ENCODE measurements at regions not wholly inside any gene's neighbourhood (a gene's known extent, or its start where the extent isn't known, plus 50 kb on each side); places are given as distances from the start of the nearest gene placed in this dataset.

DNA sequence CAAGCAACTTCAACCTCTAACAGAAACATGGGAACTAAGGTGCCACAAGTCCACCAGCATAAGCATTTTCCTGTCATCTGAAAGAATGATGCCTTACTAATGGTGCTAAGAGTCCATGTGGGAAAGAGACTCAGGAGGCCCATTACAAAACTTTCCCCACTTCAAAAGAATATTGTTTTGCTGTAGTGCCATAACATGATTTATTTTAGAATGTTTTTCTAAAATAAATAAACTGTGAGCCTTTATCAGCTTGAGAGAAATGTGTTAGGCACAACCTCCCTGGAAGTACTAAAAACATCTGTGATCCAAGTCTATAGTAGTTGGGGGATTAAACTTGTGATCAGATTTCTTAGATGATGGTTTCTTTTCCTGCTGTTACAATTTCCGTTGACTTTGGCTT, 330.1 kb upstream of the MAP3K7 start:
- no peaks in the 10 kb centered on the region for H3K27me3 ChIP-seq (ENCODE audit: low read depth, low read length)
- H3K36me3 ChIP-seq (ENCODE audit: control insufficient read depth in 1 of 2, insufficient read depth in 2 of 2, low read length in 2 of 2) = no peaks in the 10 kb centered on the region
- no peak overlapping the region for H3K4me3 ChIP-seq (ENCODE audit: low read depth in 1 of 2, low read length in 2 of 2)
- no peak overlapping the region for H3K27ac ChIP-seq (ENCODE audit: low read length)
- no peaks in the 10 kb centered on the region for H3K4me1 ChIP-seq (ENCODE audit: control insufficient read depth in 1 of 2, insufficient read depth in 2 of 2, low read length in 2 of 2)
- no peaks in the 10 kb centered on the region for H3K9me3 ChIP-seq (ENCODE audit: control insufficient read depth in 1 of 2, low read length in 2 of 2)

DNA sequence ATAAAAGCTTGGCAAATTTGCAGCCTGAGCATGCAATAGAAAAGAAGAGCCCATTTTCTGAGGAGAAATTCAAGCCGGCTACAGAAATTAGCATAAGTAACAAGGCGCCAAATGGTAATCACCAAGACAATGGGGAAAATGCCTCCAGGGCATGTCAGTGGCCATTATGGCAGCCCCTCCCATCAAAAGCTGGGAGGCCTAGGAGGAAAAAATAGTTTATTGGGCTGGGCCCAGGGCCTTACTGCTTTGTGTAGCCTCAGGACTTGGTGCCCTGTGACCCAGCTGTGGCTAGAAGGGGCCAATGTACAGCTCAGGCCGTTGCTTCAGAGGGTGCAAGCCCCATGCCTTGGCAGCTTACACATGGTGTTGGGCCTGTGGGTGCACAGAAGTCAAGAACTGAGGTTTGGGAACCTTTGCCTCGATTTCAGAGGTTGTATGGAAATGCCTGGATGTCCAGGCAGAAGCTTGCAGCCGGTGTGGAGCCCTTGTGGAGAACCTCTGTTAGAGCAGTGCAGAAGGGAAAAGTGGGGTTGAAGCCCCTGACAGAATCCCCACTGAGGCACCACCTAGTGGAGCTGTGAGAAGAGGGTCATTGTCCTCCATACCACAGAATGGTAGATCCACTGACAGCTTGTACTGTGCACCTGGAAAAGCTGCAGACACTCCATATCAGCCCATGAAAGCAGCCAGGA, 328.5 kb upstream of the MAP3K7 start:
- H3K27ac ChIP-seq (ENCODE audit: low read length) = no peak overlapping the region
- no peaks in the 10 kb centered on the region for H3K27me3 ChIP-seq (ENCODE audit: low read depth, low read length)
- no peak overlapping the region for H3K4me3 ChIP-seq (ENCODE audit: low read depth in 1 of 2, low read length in 2 of 2)
- no peaks in the 10 kb centered on the region for H3K4me1 ChIP-seq (ENCODE audit: control insufficient read depth in 1 of 2, insufficient read depth in 2 of 2, low read length in 2 of 2)
- H3K9me3 ChIP-seq (ENCODE audit: control insufficient read depth in 1 of 2, low read length in 2 of 2) = no peaks in the 10 kb centered on the region
- H3K36me3 ChIP-seq (ENCODE audit: control insufficient read depth in 1 of 2, insufficient read depth in 2 of 2, low read length in 2 of 2) = no peaks in the 10 kb centered on the region

DNA sequence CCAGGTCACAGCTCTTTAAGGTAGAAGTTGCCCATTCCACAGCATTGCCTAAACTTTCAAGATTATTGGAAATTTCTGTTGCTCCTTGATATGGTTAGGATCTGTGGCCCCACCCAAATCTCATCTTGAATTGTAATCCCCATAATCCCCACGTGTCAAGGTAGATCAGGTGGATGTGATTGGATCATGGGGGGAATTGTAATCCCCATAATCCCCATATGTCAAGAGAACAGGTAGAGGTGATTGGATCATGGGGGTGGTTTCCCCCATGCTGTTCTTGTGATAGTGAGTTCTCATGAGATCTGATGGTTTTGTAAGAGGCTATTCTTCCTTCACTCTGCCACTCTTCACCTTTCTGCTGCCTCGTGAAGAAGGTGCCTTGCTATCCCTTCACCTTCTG, 327.4 kb upstream of the MAP3K7 start:
- Histone ChIP-seq H3K4me1 (ENCODE audit: control insufficient read depth in 1 of 2, insufficient read depth in 2 of 2, low read length in 2 of 2) (no peaks in the 10 kb centered on the region), H3K9me3 (ENCODE audit: control insufficient read depth in 1 of 2, low read length in 2 of 2) (no peaks in the 10 kb centered on the region), H3K27me3 (ENCODE audit: low read depth, low read length) (no peaks in the 10 kb centered on the region), H3K4me3 (ENCODE audit: low read depth in 1 of 2, low read length in 2 of 2) (no peak overlapping the region), H3K27ac (ENCODE audit: low read length) (no peak overlapping the region), H3K36me3 (ENCODE audit: control insufficient read depth in 1 of 2, insufficient read depth in 2 of 2, low read length in 2 of 2) (no peaks in the 10 kb centered on the region)

DNA sequence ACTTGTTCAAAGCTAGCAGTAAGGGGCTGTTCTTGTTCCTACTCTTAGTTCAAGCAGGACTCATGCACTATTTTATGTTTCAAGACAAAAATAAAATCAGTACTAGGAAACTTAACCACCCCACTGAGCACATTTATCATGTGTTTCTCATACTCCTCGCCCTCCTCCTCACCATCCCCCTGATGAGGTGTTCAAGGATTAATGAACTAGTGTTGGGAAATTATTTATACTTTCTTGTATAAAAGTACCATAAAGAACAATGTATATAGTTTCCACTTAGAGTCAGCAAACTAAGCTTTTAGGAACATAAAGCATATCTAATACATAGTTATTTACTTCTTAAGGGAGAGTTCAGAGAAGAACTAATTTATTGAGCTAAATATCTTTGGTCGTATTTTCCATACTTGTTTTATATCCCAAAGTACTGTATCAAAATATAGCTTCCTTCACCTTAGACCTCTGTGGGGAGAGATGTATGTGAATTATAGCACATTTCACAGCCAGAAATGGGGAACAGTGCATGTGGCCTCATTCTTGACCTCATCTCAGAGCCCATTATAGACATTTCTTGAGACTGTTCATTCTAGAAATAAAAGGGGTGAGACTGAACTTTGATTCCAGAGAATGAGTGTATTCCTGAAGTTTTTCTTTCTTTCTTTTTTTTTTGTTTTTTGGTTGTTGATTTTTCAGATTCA, 326.5 kb upstream of the MAP3K7 start:
- H3K4me1 ChIP-seq (ENCODE audit: control insufficient read depth in 1 of 2, insufficient read depth in 2 of 2, low read length in 2 of 2) = no peaks in the 10 kb centered on the region
- H3K36me3 ChIP-seq (ENCODE audit: control insufficient read depth in 1 of 2, insufficient read depth in 2 of 2, low read length in 2 of 2) = no peaks in the 10 kb centered on the region
- no peak overlapping the region for H3K27ac ChIP-seq (ENCODE audit: low read length)
- H3K9me3 ChIP-seq (ENCODE audit: control insufficient read depth in 1 of 2, low read length in 2 of 2) = no peaks in the 10 kb centered on the region
- no peaks in the 10 kb centered on the region for H3K27me3 ChIP-seq (ENCODE audit: low read depth, low read length)
- no peak overlapping the region for H3K4me3 ChIP-seq (ENCODE audit: low read depth in 1 of 2, low read length in 2 of 2)

DNA sequence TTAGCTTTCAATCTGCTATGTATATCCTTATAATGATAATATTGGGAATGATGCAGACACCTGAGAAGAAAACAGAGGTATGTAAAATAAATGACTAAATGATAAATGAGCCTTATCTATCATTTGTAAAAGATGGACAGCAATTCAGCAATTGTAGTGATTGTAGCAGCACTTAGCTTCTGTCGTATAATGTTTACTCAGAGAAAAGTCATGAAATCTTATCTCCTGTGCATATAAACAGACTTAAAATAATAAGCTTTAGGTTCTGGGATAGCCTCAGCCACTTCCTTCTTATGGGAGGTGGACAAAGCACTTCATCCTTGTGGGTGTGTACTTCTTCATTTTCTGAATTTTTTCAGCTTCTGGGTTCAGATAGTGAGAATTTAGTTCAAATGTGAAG, 324.8 kb upstream of the MAP3K7 start:
- Histone ChIP-seq H3K4me3 (ENCODE audit: low read depth in 1 of 2, low read length in 2 of 2) (no peak overlapping the region), H3K27ac (ENCODE audit: low read length) (no peak overlapping the region), H3K36me3 (ENCODE audit: control insufficient read depth in 1 of 2, insufficient read depth in 2 of 2, low read length in 2 of 2) (no peaks in the 10 kb centered on the region), H3K9me3 (ENCODE audit: control insufficient read depth in 1 of 2, low read length in 2 of 2) (no peaks in the 10 kb centered on the region), H3K4me1 (ENCODE audit: control insufficient read depth in 1 of 2, insufficient read depth in 2 of 2, low read length in 2 of 2) (no peaks in the 10 kb centered on the region), H3K27me3 (ENCODE audit: low read depth, low read length) (no peaks in the 10 kb centered on the region)

DNA sequence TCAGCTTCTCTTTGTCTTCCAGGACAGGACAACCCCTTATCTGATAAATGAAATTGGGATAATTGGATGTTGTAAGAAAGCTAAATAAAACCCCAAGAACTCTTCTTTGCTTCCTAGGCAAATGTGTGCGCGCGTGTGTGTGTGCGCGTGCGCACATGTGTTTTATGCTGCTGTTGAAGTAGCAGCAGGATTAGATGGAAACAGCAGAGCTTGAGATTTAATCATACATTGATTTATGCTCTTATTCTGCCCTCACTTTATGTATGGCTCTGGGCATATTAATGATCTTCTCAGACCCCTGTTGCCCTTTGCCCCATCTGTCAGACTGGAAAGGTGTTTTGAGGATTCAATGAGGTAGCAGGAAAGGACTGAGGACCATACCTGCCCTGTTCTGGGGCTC, 324.0 kb upstream of the MAP3K7 start:
- Histone ChIP-seq H3K36me3 (ENCODE audit: control insufficient read depth in 1 of 2, insufficient read depth in 2 of 2, low read length in 2 of 2) (no peaks in the 10 kb centered on the region), H3K4me3 (ENCODE audit: low read depth in 1 of 2, low read length in 2 of 2) (no peak overlapping the region), H3K27me3 (ENCODE audit: low read depth, low read length) (no peaks in the 10 kb centered on the region), H3K9me3 (ENCODE audit: control insufficient read depth in 1 of 2, low read length in 2 of 2) (no peaks in the 10 kb centered on the region), H3K27ac (ENCODE audit: low read length) (no peak overlapping the region), H3K4me1 (ENCODE audit: control insufficient read depth in 1 of 2, insufficient read depth in 2 of 2, low read length in 2 of 2) (no peaks in the 10 kb centered on the region)

DNA sequence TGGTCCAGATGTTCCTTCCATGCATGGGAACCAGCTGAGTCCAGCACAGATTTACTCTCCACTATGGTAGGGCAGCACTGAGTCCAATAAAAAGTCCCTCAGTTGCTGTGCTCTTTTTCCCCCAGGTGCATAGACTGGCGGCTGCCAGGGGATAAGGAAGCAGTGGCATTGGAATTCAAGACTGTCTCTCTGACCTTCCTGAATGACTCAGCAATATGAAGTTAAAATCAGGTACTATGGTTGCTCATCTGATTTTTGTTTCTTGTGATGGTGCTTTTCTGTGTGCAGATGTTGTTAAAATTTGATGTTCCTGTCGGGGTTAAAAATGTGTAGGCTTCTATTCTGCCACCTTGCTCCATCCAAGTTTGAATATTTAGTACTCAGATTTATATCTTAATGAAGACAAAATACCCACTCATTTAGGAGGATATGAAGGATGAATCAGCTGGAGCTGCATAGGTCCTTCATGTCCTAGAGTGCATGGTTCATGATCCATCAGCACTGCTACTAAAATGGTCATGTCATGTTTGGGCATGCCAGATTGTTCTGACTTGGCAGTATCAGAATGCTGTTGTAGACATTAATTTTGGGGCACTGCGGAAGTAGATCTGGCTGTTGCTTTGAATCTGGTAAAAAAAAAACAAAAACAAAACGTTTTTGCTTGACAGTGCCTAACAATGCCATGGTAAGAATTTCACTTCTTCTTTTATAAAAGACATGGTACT, 321.2 kb upstream of the MAP3K7 start:
- no peak overlapping the region for H3K4me3 ChIP-seq (ENCODE audit: low read depth in 1 of 2, low read length in 2 of 2)
- H3K4me1 ChIP-seq (ENCODE audit: control insufficient read depth in 1 of 2, insufficient read depth in 2 of 2, low read length in 2 of 2) = no peaks in the 10 kb centered on the region
- H3K27ac ChIP-seq (ENCODE audit: low read length) = no peak overlapping the region
- H3K9me3 ChIP-seq (ENCODE audit: control insufficient read depth in 1 of 2, low read length in 2 of 2) = no peaks in the 10 kb centered on the region
- no peaks in the 10 kb centered on the region for H3K27me3 ChIP-seq (ENCODE audit: low read depth, low read length)
- H3K36me3 ChIP-seq (ENCODE audit: control insufficient read depth in 1 of 2, insufficient read depth in 2 of 2, low read length in 2 of 2) = no peaks in the 10 kb centered on the region

DNA sequence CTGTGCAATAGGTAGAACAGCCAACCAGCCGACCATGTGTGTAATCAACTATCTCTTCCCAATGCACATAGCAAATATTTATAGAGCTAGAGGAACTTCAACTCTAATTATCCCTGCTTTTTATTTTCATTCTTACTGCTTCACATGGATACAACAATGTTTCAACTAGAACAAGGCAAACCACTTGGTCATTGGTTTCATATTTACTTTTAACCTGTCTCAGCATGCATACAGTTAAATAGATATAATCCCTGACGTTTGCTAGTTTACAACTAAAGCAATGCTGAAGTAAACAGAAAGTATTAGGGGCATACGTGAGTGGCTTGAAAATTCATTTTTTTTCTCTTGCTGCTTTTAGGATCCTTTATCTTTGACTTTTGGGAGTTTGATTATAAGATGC, 318.5 kb upstream of the MAP3K7 start:
- Histone ChIP-seq H3K4me3 (ENCODE audit: low read depth in 1 of 2, low read length in 2 of 2) (no peak overlapping the region), H3K27ac (ENCODE audit: low read length) (no peak overlapping the region), H3K27me3 (ENCODE audit: low read depth, low read length) (no peaks in the 10 kb centered on the region), H3K36me3 (ENCODE audit: control insufficient read depth in 1 of 2, insufficient read depth in 2 of 2, low read length in 2 of 2) (no peaks in the 10 kb centered on the region), H3K4me1 (ENCODE audit: control insufficient read depth in 1 of 2, insufficient read depth in 2 of 2, low read length in 2 of 2) (no peaks in the 10 kb centered on the region), H3K9me3 (ENCODE audit: control insufficient read depth in 1 of 2, low read length in 2 of 2) (no peaks in the 10 kb centered on the region)

DNA sequence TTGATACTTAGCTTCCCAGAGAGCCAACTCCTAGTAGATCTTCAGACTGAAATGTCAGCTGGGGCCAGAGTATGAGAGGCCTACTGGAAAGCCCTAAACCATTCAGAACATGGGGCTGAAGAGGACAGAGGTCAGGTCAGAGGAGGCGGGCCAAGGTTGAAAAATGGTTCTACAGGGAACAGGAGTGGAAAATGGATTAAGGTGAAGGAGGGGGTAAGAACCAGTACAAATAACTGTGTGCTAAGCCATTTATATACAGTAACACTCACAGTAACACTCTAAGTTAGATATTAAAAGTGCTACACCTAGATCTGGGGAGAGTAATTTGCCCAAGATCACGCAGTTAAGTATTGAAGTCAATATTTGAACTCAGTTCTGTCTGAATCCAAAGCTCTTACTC, 313.2 kb upstream of the MAP3K7 start:
- no peaks in the 10 kb centered on the region for H3K27me3 ChIP-seq (ENCODE audit: low read depth, low read length)
- no peaks in the 10 kb centered on the region for H3K4me1 ChIP-seq (ENCODE audit: control insufficient read depth in 1 of 2, insufficient read depth in 2 of 2, low read length in 2 of 2)
- no peaks in the 10 kb centered on the region for H3K9me3 ChIP-seq (ENCODE audit: control insufficient read depth in 1 of 2, low read length in 2 of 2)
- H3K4me3 ChIP-seq (ENCODE audit: low read depth in 1 of 2, low read length in 2 of 2) = no peak overlapping the region
- no peaks in the 10 kb centered on the region for H3K36me3 ChIP-seq (ENCODE audit: control insufficient read depth in 1 of 2, insufficient read depth in 2 of 2, low read length in 2 of 2)
- no peak overlapping the region for H3K27ac ChIP-seq (ENCODE audit: low read length)

DNA sequence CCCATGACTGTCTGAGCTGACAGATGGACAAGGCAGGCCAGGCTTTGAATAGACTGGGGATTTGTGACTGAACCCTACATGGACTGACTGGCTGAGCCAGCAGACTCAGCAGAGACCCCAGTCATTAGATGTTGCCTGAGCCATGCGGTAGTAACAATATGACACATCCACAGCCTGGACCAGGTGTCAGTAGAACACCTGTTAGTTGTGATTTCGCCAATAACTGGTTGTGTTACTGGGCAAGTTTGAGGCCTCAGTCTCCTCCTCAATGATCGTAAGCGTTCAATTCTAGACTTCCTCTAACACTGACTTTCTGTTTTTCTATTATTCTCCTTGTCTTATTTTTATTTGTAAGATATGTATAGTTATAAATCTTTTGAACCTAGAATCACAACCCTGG, 311.9 kb upstream of the MAP3K7 start:
- Histone ChIP-seq H3K4me3 (ENCODE audit: low read depth in 1 of 2, low read length in 2 of 2) (no peak overlapping the region), H3K27me3 (ENCODE audit: low read depth, low read length) (no peaks in the 10 kb centered on the region), H3K4me1 (ENCODE audit: control insufficient read depth in 1 of 2, insufficient read depth in 2 of 2, low read length in 2 of 2) (no peaks in the 10 kb centered on the region), H3K36me3 (ENCODE audit: control insufficient read depth in 1 of 2, insufficient read depth in 2 of 2, low read length in 2 of 2) (no peaks in the 10 kb centered on the region), H3K9me3 (ENCODE audit: control insufficient read depth in 1 of 2, low read length in 2 of 2) (no peaks in the 10 kb centered on the region), H3K27ac (ENCODE audit: low read length) (no peak overlapping the region)

DNA sequence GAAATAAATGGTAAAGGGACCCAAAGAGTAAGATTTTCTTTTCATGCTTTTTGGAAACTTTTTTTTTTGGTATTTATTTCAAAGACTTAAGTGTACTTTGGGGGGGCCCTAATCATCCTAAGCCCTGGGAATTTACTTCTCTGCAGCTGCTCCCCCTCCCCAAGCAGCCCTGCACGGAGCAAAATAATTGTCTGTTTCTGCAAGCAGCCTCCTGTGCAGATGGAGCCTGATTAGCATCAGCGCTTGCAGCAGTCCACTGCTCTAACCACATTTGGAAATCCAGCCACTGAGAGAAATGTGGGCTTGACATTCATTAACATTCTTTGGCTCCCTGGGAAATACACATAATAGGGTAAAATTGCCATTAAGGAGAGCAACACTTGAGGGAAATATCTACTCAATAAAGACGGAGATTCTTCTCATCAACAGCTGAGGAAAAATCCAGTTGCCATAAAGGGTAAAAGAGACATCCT, 309.2 kb upstream of the MAP3K7 start:
- no peaks in the 10 kb centered on the region for H3K9me3 ChIP-seq (ENCODE audit: control insufficient read depth in 1 of 2, low read length in 2 of 2)
- H3K27me3 ChIP-seq (ENCODE audit: low read depth, low read length) = no peaks in the 10 kb centered on the region
- no peaks in the 10 kb centered on the region for H3K4me1 ChIP-seq (ENCODE audit: control insufficient read depth in 1 of 2, insufficient read depth in 2 of 2, low read length in 2 of 2)
- no peak overlapping the region for H3K27ac ChIP-seq (ENCODE audit: low read length)
- H3K36me3 ChIP-seq (ENCODE audit: control insufficient read depth in 1 of 2, insufficient read depth in 2 of 2, low read length in 2 of 2) = no peaks in the 10 kb centered on the region
- H3K4me3 ChIP-seq (ENCODE audit: low read depth in 1 of 2, low read length in 2 of 2) = no peak overlapping the region

Data from muscle layer of duodenum (tissue), 2 donors.